AG04450 (cell line): ENCODE measurements at regions not wholly inside any gene's neighbourhood (a gene's known extent, or its start where the extent isn't known, plus 50 kb on each side); places are given as distances from the start of the nearest gene placed in this dataset.

Source experiments
- CTCF ChIA-PET: fragments of 300-600, 350-600 bp; formaldehyde crosslinking; extraction: SDS; loops from one replicate; lab custom pipeline; 2022; ENCODE audit warnings: antibody characterized with exemption, inconsistent platforms; lab: Charles Lee
- POLR2A ChIA-PET: fragments of 350-600 bp; formaldehyde crosslinking; extraction: SDS; loops from one replicate; lab custom pipeline; 2021; ENCODE audit warnings: antibody characterized with exemption, inconsistent platforms; lab: Yijun Ruan, JAX
- DNase-seq: peaks from one replicate; pipeline ENCODE4 v3.0.0-alpha.2; 2011; ENCODE audit warnings: low read depth, low spot score
- H3K27ac ChIP-seq: one replicate; pipeline ENCODE4 v1.5.1; 2012; ENCODE audit warnings: low read depth, low read length, control low read depth
- H3K27me3 ChIP-seq: one replicate; pipeline ENCODE4 v1.6.0; 2012; ENCODE audit warnings: low read length; ENCODE audit not compliant: control insufficient read depth, insufficient read depth
- H3K4me3 ChIP-seq: 2 replicates; pipeline ENCODE4 v1.5.1; 2011; ENCODE audit warnings: mild to moderate bottlenecking, low read depth, low read length, control low read depth
- H3K9me3 ChIP-seq: 2 replicates; pipeline ENCODE4 v1.5.1; 2012; ENCODE audit warnings: low read length; ENCODE audit not compliant: control insufficient read depth, insufficient read depth
- CTCF ChIP-seq: IDR thresholded peaks from 2 replicates; pipeline ENCODE4 v1.5.1; 2011; ENCODE audit warnings: low read depth, low read length, control low read depth, inconsistent platforms

- POLR2A ChIA-PET = no interaction called here
- H3K27ac ChIP-seq = no peak overlapping the region
- no peak for TF ChIP-seq CTCF
Measured at GRCh38 chr18:41482501-41482900, 472.5 kb upstream of the PIK3C3 start.

DNA sequence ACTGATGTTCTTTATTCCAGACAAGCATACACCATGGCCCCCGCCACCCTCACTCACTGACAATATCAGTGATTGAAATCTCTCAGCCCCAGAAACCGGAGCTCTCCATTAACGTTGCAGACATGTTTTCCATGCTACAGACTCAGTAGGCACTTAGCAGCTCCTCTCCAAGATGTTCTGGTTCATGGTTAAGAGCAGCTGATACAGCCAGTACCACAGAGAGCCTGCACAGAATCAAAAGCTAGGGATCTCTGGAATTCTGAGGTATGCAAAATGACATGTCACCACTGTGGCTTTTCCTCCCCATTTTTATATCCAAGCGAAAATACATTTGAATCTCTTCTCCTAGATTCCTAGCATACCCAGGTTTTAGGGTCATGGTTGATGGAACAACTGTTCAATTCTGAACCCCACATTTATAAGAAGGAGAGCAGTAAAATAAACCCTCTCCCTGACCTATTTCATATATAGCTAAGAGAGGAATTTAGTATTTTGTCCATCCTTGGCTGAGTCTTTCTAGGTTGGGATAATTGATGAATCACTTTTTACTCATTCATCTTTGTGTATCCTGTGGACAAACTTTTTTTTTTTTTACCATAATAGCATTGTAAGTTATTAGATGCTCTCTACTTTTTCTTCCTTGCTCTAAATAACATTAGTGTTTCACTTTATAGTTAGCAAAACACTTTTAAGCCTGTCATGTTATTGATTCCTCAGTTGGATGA lies 488.4 kb upstream of the PIK3C3 start:
- no peak overlapping the region for H3K27ac ChIP-seq
- DNase-seq = no peak

More at GRCh38 chr18:41482501-41482900, 472.5 kb upstream of the PIK3C3 start:
- CTCF ChIA-PET = no interaction called here
- DNase-seq = no peak
- Histone ChIP-seq H3K9me3 (no peaks in the 10 kb centered on the region), H3K4me3 (no peak overlapping the region), H3K27me3 (no peaks in the 10 kb centered on the region)

GRCh38 chr18:41465386-41465785 lies 489.6 kb upstream of the PIK3C3 start:
- no peak for DNase-seq
- POLR2A ChIA-PET = no interaction called here
- no peaks in the 10 kb centered on the region for H3K27me3 ChIP-seq
- no peak overlapping the region for H3K4me3 ChIP-seq
- H3K9me3 ChIP-seq = no peaks in the 10 kb centered on the region
- CTCF ChIA-PET = no interaction called here
- no peak overlapping the region for H3K27ac ChIP-seq
- no peak for TF ChIP-seq CTCF

More for the DNA sequence above, 488.4 kb upstream of the PIK3C3 start:
- Histone ChIP-seq H3K9me3 (no peaks in the 10 kb centered on the region), H3K27me3 (no peaks in the 10 kb centered on the region), H3K4me3 (no peak overlapping the region)
- CTCF ChIA-PET = no interaction called here
- no peak for TF ChIP-seq CTCF
- POLR2A ChIA-PET = no interaction called here

DNA sequence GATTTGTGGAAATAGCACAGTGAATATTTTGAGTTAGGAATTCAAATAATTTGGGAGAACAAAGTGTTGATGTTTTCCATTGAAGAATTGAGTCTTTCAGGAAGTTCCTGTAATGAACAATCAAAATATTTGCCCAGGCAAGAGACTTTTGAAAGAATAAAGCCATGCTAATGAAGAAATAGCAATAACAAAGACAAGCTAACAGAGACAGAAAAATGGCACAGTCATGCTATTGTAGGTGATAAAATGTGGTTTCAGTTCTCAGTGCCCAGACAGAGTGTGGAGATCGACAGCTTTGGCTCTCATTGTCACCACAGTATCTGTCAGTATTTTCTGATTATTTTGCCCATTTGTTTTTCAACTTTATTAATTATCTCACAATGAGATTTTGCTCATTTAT lies 490.8 kb upstream of the PIK3C3 start:
- TF ChIP-seq CTCF = no peak
- Histone ChIP-seq H3K9me3 (no peaks in the 10 kb centered on the region), H3K4me3 (no peak overlapping the region), H3K27me3 (no peaks in the 10 kb centered on the region), H3K27ac (no peak overlapping the region)
- CTCF ChIA-PET = no interaction called here
- POLR2A ChIA-PET = no interaction called here
- DNase-seq = no peak

DNA sequence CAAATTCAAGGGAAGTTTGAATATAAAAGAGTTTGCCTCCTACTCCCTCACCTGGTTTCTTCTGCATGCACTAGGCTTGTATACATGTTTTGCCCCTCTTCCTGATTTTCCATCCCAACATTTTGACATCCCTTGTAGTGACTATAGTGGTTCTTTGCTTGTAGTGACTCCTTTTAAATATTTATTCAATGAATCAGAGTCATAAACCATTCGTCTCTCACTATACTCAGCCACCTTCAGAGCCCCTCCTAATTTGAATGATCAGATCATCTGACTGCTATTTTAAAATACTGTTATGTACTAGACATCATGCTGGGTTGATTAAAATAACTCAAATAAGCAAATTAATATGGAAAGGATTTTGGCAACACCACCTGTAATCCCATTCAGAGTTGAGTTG lies 492.1 kb upstream of the PIK3C3 start:
- DNase-seq = no peak
- no peak overlapping the region for H3K27ac ChIP-seq
- H3K27me3 ChIP-seq = no peaks in the 10 kb centered on the region
- no peak overlapping the region for H3K4me3 ChIP-seq
- CTCF ChIA-PET = interaction anchor here (0.6 to 0.7 kb wide), 2 partner anchors 129 to 1305 kb away, joined by 4 to 7 read pairs; no protein-coding TSS in a partner anchor
- TF ChIP-seq CTCF = no peak
- POLR2A ChIA-PET = no interaction called here
- H3K9me3 ChIP-seq = no peaks in the 10 kb centered on the region
